ENCODE measurements at regions not wholly inside any gene's neighbourhood (a gene's known extent, or its start where the extent isn't known, plus 50 kb on each side); places are given as distances from the start of the nearest gene placed in this dataset.

GRCh38 chr7:32412471-32412870 lies 77.7 kb downstream of the LSM5 start:
- no peaks in the 10 kb centered on the region for H3K36me3 Mint-ChIP-seq (ENCODE audit: low read depth)
- no peak for TF ChIP-seq CTCF (IDR thresholded peaks at IDR 0.05)
- H3K4me3 Mint-ChIP-seq = no peak overlapping the region
- no peak overlapping the region for H3K27ac Mint-ChIP-seq
- no peak for DNase-seq
- peaks cover 2% of the 10 kb centered on the region for H3K9me3 Mint-ChIP-seq
- H3K4me1 Mint-ChIP-seq = no peaks in the 10 kb centered on the region
- POLR2A ChIA-PET = no interaction called here
- peaks cover 3% of the 10 kb centered on the region for H3K27me3 Mint-ChIP-seq
- intact Hi-C loops (cut with micrococcal nuclease) = no loop called here
- CTCF ChIA-PET = no interaction called here
- ATAC-seq (ENCODE audit: low read depth) = no peak

- ChIA-PET CTCF (no interaction called here), POLR2A (no interaction called here)
- no peaks in the 10 kb centered on the region for H3K36me3 Mint-ChIP-seq (ENCODE audit: low read depth)
- no peak for TF ChIP-seq CTCF (IDR thresholded peaks at IDR 0.05)
- intact Hi-C loops (cut with micrococcal nuclease) = no loop called here
- ATAC-seq (ENCODE audit: low read depth) (no peak), DNase-seq (no peak)
- H3K4me1 Mint-ChIP-seq = no peaks in the 10 kb centered on the region
- peaks cover 3% of the 10 kb centered on the region for H3K27me3 Mint-ChIP-seq
- H3K4me3 Mint-ChIP-seq = no peak overlapping the region
- peaks cover 2% of the 10 kb centered on the region for H3K9me3 Mint-ChIP-seq
- H3K27ac Mint-ChIP-seq = no peak overlapping the region
Observed at GRCh38 chr7:32410545-32410944, 79.6 kb downstream of the LSM5 start.

- H3K27me3 Mint-ChIP-seq = peaks cover 5% of the 10 kb centered on the region
- no peaks in the 10 kb centered on the region for H3K36me3 Mint-ChIP-seq (ENCODE audit: low read depth)
- H3K9me3 Mint-ChIP-seq = peaks cover 2% of the 10 kb centered on the region
- no peak overlapping the region for H3K27ac Mint-ChIP-seq
- POLR2A ChIA-PET = no interaction called here
- no peak for TF ChIP-seq CTCF (IDR thresholded peaks at IDR 0.05)
- H3K4me1 Mint-ChIP-seq = no peaks in the 10 kb centered on the region
- ATAC-seq (ENCODE audit: low read depth) (no peak), DNase-seq (no peak)
- CTCF ChIA-PET = no interaction called here
- intact Hi-C loops (cut with micrococcal nuclease) = no loop called here
- no peak overlapping the region for H3K4me3 Mint-ChIP-seq
Observed at GRCh38 chr7:32406386-32406785, 83.8 kb downstream of the LSM5 start.

- DNase-seq = no peak
- ChIA-PET CTCF (no interaction called here), POLR2A (no interaction called here)
- Mint-ChIP-seq H3K4me1 (no peaks in the 10 kb centered on the region), H3K27me3 (peaks cover 2% of the 10 kb centered on the region), H3K36me3 (ENCODE audit: low read depth) (no peaks in the 10 kb centered on the region), H3K9me3 (no peaks in the 10 kb centered on the region), H3K4me3 (no peak overlapping the region), H3K27ac (no peak overlapping the region)
- TF ChIP-seq CTCF (IDR thresholded peaks at IDR 0.05) = no peak
- intact Hi-C loops (cut with micrococcal nuclease) = no loop called here
- no peak for ATAC-seq (ENCODE audit: low read depth)
Observed at GRCh38 chr7:32403463-32404229, 86.5 kb downstream of the LSM5 start.

- ATAC-seq (ENCODE audit: low read depth) (no peak), DNase-seq (no peak)
- Mint-ChIP-seq H3K4me1 (no peaks in the 10 kb centered on the region), H3K27me3 (peaks cover 2% of the 10 kb centered on the region), H3K27ac (no peak overlapping the region), H3K4me3 (no peak overlapping the region), H3K36me3 (ENCODE audit: low read depth) (no peaks in the 10 kb centered on the region), H3K9me3 (no peaks in the 10 kb centered on the region)
- CTCF ChIA-PET = no interaction called here
- intact Hi-C loops (cut with micrococcal nuclease) = no loop called here
- POLR2A ChIA-PET = no interaction called here
- no peak for TF ChIP-seq CTCF (IDR thresholded peaks at IDR 0.05)
Observed at GRCh38 chr7:32400676-32401075, 89.5 kb downstream of the LSM5 start.

Data from activated B cell treated with CpG ODN at 0.5 μM for 24 hours (primary cell).